GM12878 (cell line): ENCODE measurements at regions not wholly inside any gene's neighbourhood (a gene's known extent, or its start where the extent isn't known, plus 50 kb on each side); places are given as distances from the start of the nearest gene placed in this dataset.

Source experiments
- ATAC-seq: fragments of 200-7000 bp; cut with Tn5 transposase; 3 replicates; pipeline ENCODE4 v1.9.1; 2020; ENCODE audit warnings: mild to moderate bottlenecking, moderate library complexity
- BruUV-seq: library from RNA; stranded (reverse); fragments of 400-500 nt; replicated peaks from 2 replicates; lab custom pipeline; 2021; lab: Mats Ljungman, UMichigan
- CTCF ChIA-PET: fragments of 300-600 bp; sonication (Branson Sonifier 250); formaldehyde crosslinking; extraction: SDS; loops from one replicate; lab custom pipeline; 2021; ENCODE audit warnings: inconsistent platforms; lab: Yijun Ruan, JAX
- POLR2A ChIA-PET: fragments of 350-600 bp; formaldehyde crosslinking; extraction: SDS; loops from one replicate; lab custom pipeline; 2021; ENCODE audit warnings: inconsistent platforms; lab: Charles Lee
- RAD21 ChIA-PET: fragments of 300-600 bp; sonication (Branson Sonifier 250); formaldehyde crosslinking; loops from one replicate; lab custom pipeline; 2023; ENCODE audit warnings: antibody characterized with exemption; ENCODE audit not compliant: unreplicated experiment; lab: Charles Lee
- SMC1A ChIA-PET: fragments of 300-600 bp; sonication (Branson Sonifier 250); formaldehyde crosslinking; loops from one replicate; lab custom pipeline; 2023; ENCODE audit not compliant: unreplicated experiment, uncharacterized antibody; lab: Charles Lee
- DNase-seq: peaks from one replicate; pipeline ENCODE4 v3.0.0-alpha.2; 2011; ENCODE audit warnings: low read depth, low spot score
- FAIRE-seq: peaks from 3 replicates; lab custom pipeline; 2011; peaks lifted over from hg19 to GRCh38; lab: Jason Lieb, UNC
- H2AFZ ChIP-seq: 2 replicates; pipeline ENCODE4 v1.6.0; 2011; ENCODE audit warnings: low read depth, low read length, control low read depth; ENCODE audit not compliant: control insufficient read depth
- H3K27ac ChIP-seq: 2 replicates; pipeline ENCODE4 v1.5.1; 2011; ENCODE audit warnings: control low read depth; ENCODE audit not compliant: control insufficient read depth, insufficient read depth
- H3K27me3 ChIP-seq, 2 experiments: replicated peaks in 1 of 2; 2 replicates each; pipeline versions ENCODE4 v1.6.0 to v1.6.1; 2011; ENCODE audit warnings: low read length in 1 of 2; ENCODE audit not compliant: control insufficient read depth in 2 of 2, insufficient read depth in 2 of 2
- H3K36me3 ChIP-seq, 2 experiments: 2 replicates each; pipeline ENCODE4 v1.5.1; 2011; ENCODE audit warnings: low read length in 1 of 2; ENCODE audit not compliant: control insufficient read depth in 2 of 2, insufficient read depth in 2 of 2
- H3K4me1 ChIP-seq: 2 replicates; pipeline ENCODE4 v1.6.1; 2011; ENCODE audit warnings: mild to moderate bottlenecking, low read length, moderate library complexity, mixed read lengths; ENCODE audit not compliant: control insufficient read depth, insufficient read depth
- H3K4me2 ChIP-seq: 2 replicates; pipeline ENCODE4 v1.6.0; 2011; ENCODE audit warnings: control low read depth; ENCODE audit not compliant: control insufficient read depth, insufficient read depth
- H3K4me3 ChIP-seq: fragments of 200-600 bp; sonication (generic); 2 replicates; pipeline ENCODE4 v1.5.1; 2016
- H3K79me2 ChIP-seq: 2 replicates; pipeline ENCODE4 v1.6.0; 2011; ENCODE audit warnings: low read length; ENCODE audit not compliant: control insufficient read depth, insufficient read depth
- H3K9ac ChIP-seq: 2 replicates; pipeline ENCODE4 v1.8.0; 2011; ENCODE audit warnings: low read length, control low read depth, mixed read lengths; ENCODE audit not compliant: control insufficient read depth, insufficient read depth
- H3K9me3 ChIP-seq: replicated peaks from 3 replicates; pipeline ENCODE4 v1.5.1; 2011; ENCODE audit warnings: mild to moderate bottlenecking, low read length; ENCODE audit not compliant: control insufficient read depth, insufficient read depth
- H4K20me1 ChIP-seq: 2 replicates; pipeline ENCODE4 v1.6.0; 2011; ENCODE audit not compliant: control insufficient read depth, insufficient read depth
- CHD4 ChIP-seq: fragments of 200-600 bp; sonication (generic); IDR thresholded peaks from 2 replicates; pipeline ENCODE4 v1.6.1; 2016; ENCODE audit warnings: mild to moderate bottlenecking
- E4F1 ChIP-seq: fragments of 450-650 bp; IDR thresholded peaks from 2 replicates; pipeline ENCODE4 v1.6.1; 2018; ENCODE audit warnings: borderline replicate concordance, mild to moderate bottlenecking; ENCODE audit not compliant: partially characterized antibody
- HCFC1 ChIP-seq: fragments of 150-350 bp; IDR thresholded peaks from 2 replicates; pipeline ENCODE4 v1.6.1; 2014; ENCODE audit warnings: low read length
- NR2C1 ChIP-seq: fragments of 450-650 bp; IDR thresholded peaks from 2 replicates; pipeline ENCODE4 v1.6.1; 2017; ENCODE audit warnings: antibody characterized with exemption, mild to moderate bottlenecking, moderate library complexity
- RAD51 ChIP-seq: fragments of 450-650 bp; IDR thresholded peaks from 2 replicates; pipeline ENCODE4 v1.6.1; 2016; ENCODE audit warnings: moderate library complexity, mild to moderate bottlenecking, inconsistent platforms
- SMC3 ChIP-seq: IDR thresholded peaks from 2 replicates; pipeline ENCODE4 v1.6.1; 2011; ENCODE audit warnings: low read length, improper control_type of control experiment, borderline replicate concordance
- SREBF2 ChIP-seq: IDR thresholded peaks from 2 replicates; pipeline ENCODE4 v1.6.1; 2012; ENCODE audit warnings: mild to moderate bottlenecking, low read length
- SUPT20H ChIP-seq: IDR thresholded peaks from 2 replicates; pipeline ENCODE4 v1.6.1; 2011; ENCODE audit warnings: low read depth, mild to moderate bottlenecking, low read length, moderate library complexity, borderline replicate concordance; ENCODE audit not compliant: control insufficient read depth
- WGBS: methylation state at CpG from one replicate; pipeline ENCODE4 v1.1.6; 2016; ENCODE audit warnings: low lambda C conversion rate; ENCODE audit not compliant: insufficient replicate concordance, insufficient coverage; ENCODE audit errors: missing lambda C conversion rate; 5-methylcytosine and 5-hydroxymethylcytosine counted together
- in situ Hi-C: fragments of 300-500 bp; cut with MboI; formaldehyde crosslinking; loops from 9 replicates; pipeline ENCODE4 v1.14.3; 2018; ENCODE audit warnings: mixed read lengths
- intact Hi-C: fragments of 100-400 bp; cut with micrococcal nuclease; formaldehyde crosslinking; loops from one replicate; pipeline ENCODE4 v1.14.2; 2022; ENCODE audit not compliant: unreplicated experiment

- intact Hi-C loops, result no loop called here
- H3K4me2 ChIP-seq, result no peak overlapping the region
- H3K36me3 ChIP-seq, result no peaks in the 10 kb centered on the region
- ChIA-PET POLR2A (no interaction called here), SMC1A (no interaction called here), CTCF (no interaction called here), RAD21 (no interaction called here)
- WGBS, result 15% methylated on average over 5 of the region's 5 CpGs
- no peaks in the 10 kb centered on the region for H4K20me1 ChIP-seq
- in situ Hi-C loops, result no loop called here
- TF ChIP-seq NR2C1 (no peak), CHD4 (no peak), SREBF2 (no peak), SMC3 (no peak), SUPT20H (no peak), E4F1 (no peak), RAD51 (no peak), HCFC1 (no peak)
- no peaks in the 10 kb centered on the region for H3K27me3 ChIP-seq
- FAIRE-seq (no peak), DNase-seq (no peak), ATAC-seq (no peak)
- no peak overlapping the region for H3K9ac ChIP-seq
- H3K4me1 ChIP-seq, result no peaks in the 10 kb centered on the region
- no peak overlapping the region for H2AFZ ChIP-seq
- no peaks in the 10 kb centered on the region for H3K9me3 ChIP-seq
- H3K27ac ChIP-seq, result no peak overlapping the region
- no TSS peak for BruUV-seq
- no peak overlapping the region for H3K4me3 ChIP-seq
- no peaks in the 10 kb centered on the region for H3K79me2 ChIP-seq
Measured at GRCh38 chr10:130412317-130412716, 276.1 kb downstream of the GLRX3 start.
